GM12878 (cell line): ENCODE measurements at regions not wholly inside any gene's neighbourhood (a gene's known extent, or its start where the extent isn't known, plus 50 kb on each side); places are given as distances from the start of the nearest gene placed in this dataset.

Experiments
- ATAC-seq: fragments of 200-7000 bp; cut with Tn5 transposase; 3 replicates; pipeline ENCODE4 v1.9.1; 2020; ENCODE audit warnings: mild to moderate bottlenecking, moderate library complexity
- BruUV-seq: library from RNA; stranded (reverse); fragments of 400-500 nt; replicated peaks from 2 replicates; lab custom pipeline; 2021; lab: Mats Ljungman, UMichigan
- CTCF ChIA-PET: fragments of 300-600 bp; sonication (Branson Sonifier 250); formaldehyde crosslinking; extraction: SDS; loops from one replicate; lab custom pipeline; 2021; ENCODE audit warnings: inconsistent platforms; lab: Yijun Ruan, JAX
- POLR2A ChIA-PET: fragments of 350-600 bp; formaldehyde crosslinking; extraction: SDS; loops from one replicate; lab custom pipeline; 2021; ENCODE audit warnings: inconsistent platforms; lab: Charles Lee
- RAD21 ChIA-PET: fragments of 300-600 bp; sonication (Branson Sonifier 250); formaldehyde crosslinking; loops from one replicate; lab custom pipeline; 2023; ENCODE audit warnings: antibody characterized with exemption; ENCODE audit not compliant: unreplicated experiment; lab: Charles Lee
- SMC1A ChIA-PET: fragments of 300-600 bp; sonication (Branson Sonifier 250); formaldehyde crosslinking; loops from one replicate; lab custom pipeline; 2023; ENCODE audit not compliant: unreplicated experiment, uncharacterized antibody; lab: Charles Lee
- DNase-seq: peaks from one replicate; pipeline ENCODE4 v3.0.0-alpha.2; 2011; ENCODE audit warnings: low read depth, low spot score
- FAIRE-seq: peaks from 3 replicates; lab custom pipeline; 2011; peaks lifted over from hg19 to GRCh38; lab: Jason Lieb, UNC
- H2AFZ ChIP-seq: 2 replicates; pipeline ENCODE4 v1.6.0; 2011; ENCODE audit warnings: low read depth, low read length, control low read depth; ENCODE audit not compliant: control insufficient read depth
- H3K27ac ChIP-seq: 2 replicates; pipeline ENCODE4 v1.5.1; 2011; ENCODE audit warnings: control low read depth; ENCODE audit not compliant: control insufficient read depth, insufficient read depth
- H3K27me3 ChIP-seq, 2 experiments: replicated peaks in 1 of 2; 2 replicates each; pipeline versions ENCODE4 v1.6.0 to v1.6.1; 2011; ENCODE audit warnings: low read length in 1 of 2; ENCODE audit not compliant: control insufficient read depth in 2 of 2, insufficient read depth in 2 of 2
- H3K36me3 ChIP-seq, 2 experiments: 2 replicates each; pipeline ENCODE4 v1.5.1; 2011; ENCODE audit warnings: low read length in 1 of 2; ENCODE audit not compliant: control insufficient read depth in 2 of 2, insufficient read depth in 2 of 2
- H3K4me1 ChIP-seq: 2 replicates; pipeline ENCODE4 v1.6.1; 2011; ENCODE audit warnings: mild to moderate bottlenecking, low read length, moderate library complexity, mixed read lengths; ENCODE audit not compliant: control insufficient read depth, insufficient read depth
- H3K4me2 ChIP-seq: 2 replicates; pipeline ENCODE4 v1.6.0; 2011; ENCODE audit warnings: control low read depth; ENCODE audit not compliant: control insufficient read depth, insufficient read depth
- H3K4me3 ChIP-seq: fragments of 200-600 bp; sonication (generic); 2 replicates; pipeline ENCODE4 v1.5.1; 2016
- H3K79me2 ChIP-seq: 2 replicates; pipeline ENCODE4 v1.6.0; 2011; ENCODE audit warnings: low read length; ENCODE audit not compliant: control insufficient read depth, insufficient read depth
- H3K9ac ChIP-seq: 2 replicates; pipeline ENCODE4 v1.8.0; 2011; ENCODE audit warnings: low read length, control low read depth, mixed read lengths; ENCODE audit not compliant: control insufficient read depth, insufficient read depth
- H3K9me3 ChIP-seq: replicated peaks from 3 replicates; pipeline ENCODE4 v1.5.1; 2011; ENCODE audit warnings: mild to moderate bottlenecking, low read length; ENCODE audit not compliant: control insufficient read depth, insufficient read depth
- H4K20me1 ChIP-seq: 2 replicates; pipeline ENCODE4 v1.6.0; 2011; ENCODE audit not compliant: control insufficient read depth, insufficient read depth
- PAX5 ChIP-seq: IDR thresholded peaks from 2 replicates; pipeline ENCODE4 v1.6.1; 2011; ENCODE audit warnings: low read depth, low read length, borderline replicate concordance
- WGBS: methylation state at CpG from one replicate; pipeline ENCODE4 v1.1.6; 2016; ENCODE audit warnings: low lambda C conversion rate; ENCODE audit not compliant: insufficient replicate concordance, insufficient coverage; ENCODE audit errors: missing lambda C conversion rate; 5-methylcytosine and 5-hydroxymethylcytosine counted together
- in situ Hi-C: fragments of 300-500 bp; cut with MboI; formaldehyde crosslinking; loops from 9 replicates; pipeline ENCODE4 v1.14.3; 2018; ENCODE audit warnings: mixed read lengths
- intact Hi-C: fragments of 100-400 bp; cut with micrococcal nuclease; formaldehyde crosslinking; loops from one replicate; pipeline ENCODE4 v1.14.2; 2022; ENCODE audit not compliant: unreplicated experiment
- TF ChIP-seq, protein P1 (sequence below): fragments of 450-650 bp; IDR thresholded peaks from 2 replicates; pipeline ENCODE4 v1.6.1; 2017; ENCODE audit warnings: mild to moderate bottlenecking, moderate library complexity
- TF ChIP-seq, protein P2 (sequence below): fragments of 450-650 bp; IDR thresholded peaks from 2 replicates; pipeline ENCODE4 v1.6.1; 2016; ENCODE audit warnings: mild to moderate bottlenecking

- DNase-seq (no peak), ATAC-seq (no peak), FAIRE-seq (no peak)
- ChIA-PET CTCF (no interaction called here), POLR2A (no interaction called here), SMC1A (no interaction called here), RAD21 (no interaction called here)
- no peaks in the 10 kb centered on the region for H3K4me1 ChIP-seq
- no peaks in the 10 kb centered on the region for H3K79me2 ChIP-seq
- no peaks in the 10 kb centered on the region for H4K20me1 ChIP-seq
- H3K27me3 ChIP-seq: no peaks in the 10 kb centered on the region
- no peak for TF ChIP-seq PAX5
- TF ChIP-seq, protein P1, sequence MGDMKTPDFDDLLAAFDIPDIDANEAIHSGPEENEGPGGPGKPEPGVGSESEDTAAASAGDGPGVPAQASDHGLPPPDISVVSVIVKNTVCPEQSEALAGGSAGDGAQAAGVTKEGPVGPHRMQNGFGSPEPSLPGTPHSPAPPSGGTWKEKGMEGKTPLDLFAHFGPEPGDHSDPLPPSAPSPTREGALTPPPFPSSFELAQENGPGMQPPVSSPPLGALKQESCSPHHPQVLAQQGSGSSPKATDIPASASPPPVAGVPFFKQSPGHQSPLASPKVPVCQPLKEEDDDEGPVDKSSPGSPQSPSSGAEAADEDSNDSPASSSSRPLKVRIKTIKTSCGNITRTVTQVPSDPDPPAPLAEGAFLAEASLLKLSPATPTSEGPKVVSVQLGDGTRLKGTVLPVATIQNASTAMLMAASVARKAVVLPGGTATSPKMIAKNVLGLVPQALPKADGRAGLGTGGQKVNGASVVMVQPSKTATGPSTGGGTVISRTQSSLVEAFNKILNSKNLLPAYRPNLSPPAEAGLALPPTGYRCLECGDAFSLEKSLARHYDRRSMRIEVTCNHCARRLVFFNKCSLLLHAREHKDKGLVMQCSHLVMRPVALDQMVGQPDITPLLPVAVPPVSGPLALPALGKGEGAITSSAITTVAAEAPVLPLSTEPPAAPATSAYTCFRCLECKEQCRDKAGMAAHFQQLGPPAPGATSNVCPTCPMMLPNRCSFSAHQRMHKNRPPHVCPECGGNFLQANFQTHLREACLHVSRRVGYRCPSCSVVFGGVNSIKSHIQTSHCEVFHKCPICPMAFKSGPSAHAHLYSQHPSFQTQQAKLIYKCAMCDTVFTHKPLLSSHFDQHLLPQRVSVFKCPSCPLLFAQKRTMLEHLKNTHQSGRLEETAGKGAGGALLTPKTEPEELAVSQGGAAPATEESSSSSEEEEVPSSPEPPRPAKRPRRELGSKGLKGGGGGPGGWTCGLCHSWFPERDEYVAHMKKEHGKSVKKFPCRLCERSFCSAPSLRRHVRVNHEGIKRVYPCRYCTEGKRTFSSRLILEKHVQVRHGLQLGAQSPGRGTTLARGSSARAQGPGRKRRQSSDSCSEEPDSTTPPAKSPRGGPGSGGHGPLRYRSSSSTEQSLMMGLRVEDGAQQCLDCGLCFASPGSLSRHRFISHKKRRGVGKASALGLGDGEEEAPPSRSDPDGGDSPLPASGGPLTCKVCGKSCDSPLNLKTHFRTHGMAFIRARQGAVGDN: no peak
- TF ChIP-seq, protein P2, sequence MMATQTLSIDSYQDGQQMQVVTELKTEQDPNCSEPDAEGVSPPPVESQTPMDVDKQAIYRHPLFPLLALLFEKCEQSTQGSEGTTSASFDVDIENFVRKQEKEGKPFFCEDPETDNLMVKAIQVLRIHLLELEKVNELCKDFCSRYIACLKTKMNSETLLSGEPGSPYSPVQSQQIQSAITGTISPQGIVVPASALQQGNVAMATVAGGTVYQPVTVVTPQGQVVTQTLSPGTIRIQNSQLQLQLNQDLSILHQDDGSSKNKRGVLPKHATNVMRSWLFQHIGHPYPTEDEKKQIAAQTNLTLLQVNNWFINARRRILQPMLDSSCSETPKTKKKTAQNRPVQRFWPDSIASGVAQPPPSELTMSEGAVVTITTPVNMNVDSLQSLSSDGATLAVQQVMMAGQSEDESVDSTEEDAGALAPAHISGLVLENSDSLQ: no peak
- WGBS: 47% methylated on average over 3 of the region's 3 CpGs
- in situ Hi-C loops: no loop called here
- no peak overlapping the region for H3K4me3 ChIP-seq
- no peak overlapping the region for H3K27ac ChIP-seq
- H3K9ac ChIP-seq: no peak overlapping the region
- BruUV-seq: no TSS peak
- no peaks in the 10 kb centered on the region for H3K9me3 ChIP-seq
- H2AFZ ChIP-seq: no peak overlapping the region
- intact Hi-C loops: no loop called here
- H3K36me3 ChIP-seq: no peaks in the 10 kb centered on the region
- no peak overlapping the region for H3K4me2 ChIP-seq
These were observed 771.2 kb downstream of the FSCB start for GRCh38 chr14:43735932-43736331.
